GM19438 (cell line): ENCODE measurements at regions not wholly inside any gene's neighbourhood (a gene's known extent, or its start where the extent isn't known, plus 50 kb on each side); places are given as distances from the start of the nearest gene placed in this dataset.

Experiments used
- ATAC-seq: cut with Tn5 transposase; IDR thresholded peaks from one replicate; pipeline ENCODE4 v1.9.1; 2021; ENCODE audit warnings: low read depth; ENCODE audit not compliant: unreplicated experiment

DNA sequence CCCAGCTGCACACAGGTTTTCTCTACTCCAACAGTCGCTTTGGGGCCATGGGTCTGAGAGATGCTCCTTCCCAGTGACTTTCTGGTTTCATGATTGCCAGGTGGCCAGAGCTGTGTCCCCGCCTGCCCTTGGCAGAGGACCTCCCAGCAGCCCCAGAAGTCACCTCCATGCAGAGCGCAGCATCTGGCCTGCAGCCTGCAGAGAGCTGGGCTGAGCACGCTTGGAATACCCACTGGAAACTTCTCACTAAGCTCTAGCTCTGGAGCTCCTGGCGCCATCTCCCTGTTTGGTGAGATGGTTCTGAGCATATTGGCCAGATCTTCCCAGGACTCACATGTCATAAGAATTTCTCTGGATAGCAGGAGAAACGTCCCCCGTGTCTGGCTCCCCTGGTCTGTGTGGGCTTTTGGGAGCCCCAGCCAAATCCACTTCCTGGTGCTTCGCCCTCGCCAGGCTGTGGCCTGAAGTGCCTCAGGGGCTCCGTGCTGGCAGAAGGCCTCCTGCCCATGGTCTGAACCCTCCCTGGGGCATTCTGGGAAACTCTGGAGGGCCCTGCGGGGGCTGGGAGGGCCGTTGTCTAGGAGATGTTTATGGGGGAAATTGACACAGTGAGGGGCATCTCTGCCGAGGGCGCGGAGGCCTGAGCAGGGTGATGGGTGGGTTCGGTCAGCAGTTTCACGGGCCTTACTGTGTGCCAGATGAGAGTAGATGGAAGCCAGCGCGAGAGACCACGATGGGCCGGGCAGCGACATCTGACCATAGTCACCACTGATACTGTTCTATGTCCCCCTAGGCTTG lies 73.2 kb upstream of the CIBAR2 start:
- no peak for ATAC-seq

DNA sequence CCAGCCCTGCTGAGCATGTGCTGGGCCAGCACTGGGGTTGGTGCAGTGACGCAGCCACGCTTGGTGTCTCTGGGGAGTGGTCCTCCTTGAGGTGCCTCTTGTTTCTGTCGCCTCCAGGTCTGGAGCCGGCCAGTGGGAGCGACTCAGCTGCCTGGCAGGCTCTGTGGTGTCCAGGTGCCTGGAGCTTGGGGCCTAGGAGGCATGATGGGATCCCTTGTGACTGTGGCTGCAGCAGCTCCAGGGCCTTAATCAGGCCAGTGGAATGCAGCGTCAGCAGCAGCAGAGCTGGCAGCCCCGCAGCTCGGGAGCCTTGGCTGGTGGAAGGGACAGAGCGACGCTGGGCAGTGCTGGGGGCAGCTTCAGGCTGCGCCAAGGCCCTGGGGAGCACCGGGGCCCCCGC lies 74.7 kb upstream of the CIBAR2 start:
- ATAC-seq: no peak

DNA sequence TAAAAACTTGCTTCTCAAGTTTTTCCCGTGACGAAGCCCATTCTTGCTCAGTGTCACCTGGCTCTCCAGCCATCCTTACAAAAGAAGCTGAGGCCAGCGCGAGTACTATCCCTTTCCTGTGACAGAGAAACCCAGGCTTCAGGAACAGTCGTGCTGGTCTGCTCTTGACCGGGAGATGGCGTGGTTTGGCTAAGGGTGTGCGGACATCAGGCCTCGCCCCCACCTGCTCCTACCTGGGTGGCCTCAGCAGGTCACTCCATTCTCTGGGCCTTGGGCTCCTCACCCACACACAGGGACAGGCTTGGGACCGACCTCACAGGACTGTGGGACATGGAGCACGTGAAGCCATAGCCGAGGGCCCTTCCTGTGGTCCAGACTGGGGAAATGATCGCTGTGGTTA lies 75.2 kb upstream of the CIBAR2 start:
- no peak for ATAC-seq

DNA sequence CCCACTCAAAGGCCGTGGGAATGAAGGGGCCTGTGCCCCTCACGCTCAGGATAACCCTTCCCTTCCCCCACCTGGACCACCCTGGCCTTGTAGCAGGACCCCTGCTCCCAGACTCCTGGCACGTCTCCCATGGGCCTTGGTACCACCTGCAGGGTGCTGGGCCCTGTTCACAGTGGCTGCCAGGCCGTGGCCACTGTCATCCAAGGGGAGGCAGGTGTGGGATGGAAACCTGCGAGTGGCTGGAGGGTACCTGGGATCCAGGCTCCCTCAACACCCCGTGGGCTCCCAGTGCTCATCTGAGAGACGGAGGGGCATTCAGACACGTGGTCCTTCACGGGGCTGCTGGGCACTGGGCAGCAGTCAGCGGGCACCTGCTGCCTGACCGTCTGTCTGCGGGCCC lies 75.6 kb upstream of the CIBAR2 start:
- ATAC-seq: no peak

DNA sequence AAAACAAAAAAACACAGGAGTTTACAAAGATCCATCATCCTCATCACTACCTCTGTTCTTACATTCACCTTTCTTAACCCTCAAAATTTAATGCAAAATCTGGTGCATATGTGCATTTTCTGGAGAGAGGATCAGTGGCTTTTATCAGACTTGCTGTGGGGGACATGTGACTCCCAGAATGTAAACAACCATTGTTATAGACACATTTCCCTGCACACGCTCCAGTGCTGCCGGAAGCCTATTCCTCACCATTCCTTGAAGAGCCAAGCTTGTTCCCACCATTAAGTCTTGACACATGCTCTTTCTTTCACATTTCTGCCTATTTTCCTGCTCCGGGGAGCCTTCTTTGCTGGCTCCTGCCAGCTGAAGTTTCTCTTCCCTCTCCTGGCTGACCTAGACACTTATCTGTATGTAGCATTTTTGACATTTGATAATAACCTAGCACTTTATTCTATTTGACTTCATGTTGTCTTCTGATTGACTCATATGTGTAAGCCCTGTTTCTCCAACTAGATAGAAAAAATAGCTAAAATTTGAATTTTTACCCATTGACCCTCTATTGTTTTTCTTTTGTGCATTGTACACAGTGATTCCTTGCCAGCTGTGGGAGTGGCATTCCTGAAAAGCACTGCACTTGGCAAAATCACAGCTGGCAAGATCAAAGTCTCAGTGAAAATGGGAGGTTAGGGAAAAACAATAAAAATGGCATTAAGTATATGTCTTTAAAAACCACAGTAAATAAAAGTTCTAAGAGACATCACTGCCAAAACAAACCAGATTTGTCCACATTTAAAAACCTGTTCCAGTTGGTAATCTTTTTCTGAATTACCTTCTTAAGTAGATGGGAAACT lies 76.8 kb upstream of the CIBAR2 start:
- ATAC-seq: no peak

DNA sequence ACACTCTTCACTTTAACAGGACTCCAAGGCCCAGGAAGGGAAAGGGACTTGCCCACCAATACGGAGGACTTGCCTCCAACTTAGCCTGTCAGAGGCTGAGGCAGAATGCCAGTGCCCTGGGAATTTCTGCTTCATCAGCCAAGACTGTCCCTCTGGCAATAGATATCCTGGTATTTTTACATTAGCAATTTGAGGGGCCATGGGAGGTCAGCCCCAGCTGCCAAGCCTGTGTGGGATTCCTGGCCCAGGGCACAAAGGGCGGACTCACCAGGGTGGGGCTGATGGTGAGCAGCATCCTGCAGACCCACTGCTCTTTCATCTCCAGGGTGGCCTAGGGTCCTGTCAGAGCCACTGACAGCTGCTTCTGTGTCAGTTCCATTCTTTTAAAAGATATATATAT lies 78.3 kb upstream of the CIBAR2 start:
- ATAC-seq: no peak

DNA sequence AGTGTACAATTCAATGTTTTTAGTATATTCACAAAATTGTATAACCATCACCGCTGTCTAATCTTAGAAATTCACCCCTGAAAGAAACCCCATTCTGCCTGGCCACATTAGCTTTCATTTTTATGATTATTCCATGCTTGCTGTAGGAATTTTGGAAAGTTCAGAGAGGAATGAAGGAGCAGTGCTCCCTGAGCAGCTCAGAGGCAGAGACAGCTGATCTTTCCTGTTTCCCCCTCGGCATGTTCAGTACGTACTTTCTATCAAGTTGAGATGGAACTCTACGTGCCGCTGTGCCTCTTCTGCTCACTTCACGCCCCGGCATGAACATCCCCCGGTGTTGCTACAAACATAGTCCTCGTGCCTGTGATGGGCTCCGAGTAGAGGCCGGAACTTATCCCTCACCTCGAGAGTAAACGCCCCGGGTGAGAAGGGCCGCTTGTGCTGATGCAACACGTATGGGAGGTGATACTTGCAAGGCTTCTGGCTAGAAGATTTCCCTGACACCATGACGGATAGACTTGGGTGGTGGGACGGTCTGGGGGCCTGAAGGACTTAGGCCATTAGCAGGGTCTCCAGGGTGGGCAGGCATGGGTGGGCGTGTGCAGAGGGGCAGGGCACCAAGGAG lies 79.2 kb upstream of the CIBAR2 start:
- ATAC-seq: no peak

DNA sequence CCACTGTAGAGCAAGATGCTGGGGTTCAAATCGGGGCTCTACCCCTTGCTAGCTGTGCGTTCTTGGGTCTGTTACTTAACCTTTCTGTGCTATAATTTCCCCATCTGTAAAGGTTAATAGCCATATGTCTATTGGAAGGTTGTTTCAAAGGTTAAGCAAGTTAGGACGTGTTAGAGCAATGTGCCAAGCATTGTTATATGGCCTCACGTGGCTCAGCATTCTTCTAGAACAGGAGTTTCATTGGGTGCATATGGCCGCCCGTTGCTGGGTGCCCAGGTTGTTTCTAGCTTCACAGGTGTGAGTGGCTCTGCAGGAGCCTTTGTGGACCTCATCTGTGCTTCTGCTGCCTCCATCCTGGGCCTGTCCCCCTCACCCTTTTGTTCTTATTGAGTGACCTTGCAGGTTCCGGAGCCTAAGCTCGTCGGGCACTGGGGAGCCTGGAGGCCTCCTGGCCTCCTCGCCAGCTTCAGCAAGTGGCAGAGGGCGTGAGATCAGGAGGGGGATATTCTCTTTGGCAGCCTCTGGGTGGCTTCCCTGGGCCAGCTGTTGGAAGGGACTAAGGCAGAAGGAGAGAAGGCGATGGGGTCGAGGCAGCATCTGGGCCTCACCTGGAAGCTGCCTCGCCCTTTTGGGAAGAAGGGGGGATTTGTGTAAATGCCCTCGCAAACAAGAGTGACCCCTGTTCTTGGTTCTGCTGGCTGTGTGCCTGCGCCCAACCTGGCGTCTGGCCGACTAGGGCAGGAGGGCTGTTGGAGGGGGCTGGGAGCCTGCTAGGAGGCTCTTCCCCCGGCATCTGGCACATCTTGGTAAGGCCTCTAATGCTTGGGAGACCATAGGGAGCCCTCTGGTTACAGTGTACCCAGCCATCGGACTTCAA lies 80.2 kb upstream of the CIBAR2 start:
- no peak for ATAC-seq

DNA sequence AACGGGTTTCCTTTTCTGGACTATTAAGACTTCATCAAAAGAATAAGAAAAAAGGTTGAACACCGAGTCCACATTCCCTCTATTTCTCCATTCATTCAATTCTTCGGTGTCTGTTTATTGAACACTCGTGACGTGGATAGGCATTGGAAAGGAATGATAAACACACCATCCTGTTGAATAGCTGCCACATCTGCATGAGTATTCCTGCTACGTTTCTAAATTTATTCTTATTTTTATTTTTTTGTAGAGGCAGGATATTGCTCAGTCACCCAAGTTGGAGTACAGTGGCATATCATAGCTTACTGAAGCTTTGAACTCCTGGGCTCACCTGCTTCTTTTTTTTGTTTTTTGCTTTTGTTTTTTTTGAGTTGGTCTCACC lies 80.8 kb upstream of the CIBAR2 start:
- no peak for ATAC-seq

DNA sequence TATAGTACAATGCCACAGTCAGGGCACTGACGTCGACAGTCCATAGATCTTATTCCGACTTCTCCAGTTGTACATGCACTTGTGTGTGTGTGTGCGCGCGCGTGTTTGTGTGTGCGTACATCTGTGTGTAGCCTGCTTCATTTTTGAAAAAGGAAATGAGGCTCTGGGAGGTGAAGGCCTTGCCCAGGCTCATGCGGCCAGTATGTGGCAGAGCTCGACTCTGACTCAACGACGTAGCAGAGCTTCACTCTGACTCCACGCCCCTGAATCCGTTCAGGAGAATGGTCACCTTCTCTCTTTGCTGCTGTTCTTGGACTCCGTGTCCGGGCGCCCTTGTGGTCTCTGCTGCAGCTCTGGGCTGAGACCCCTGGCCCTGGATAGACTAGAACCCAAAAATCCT lies 81.6 kb upstream of the CIBAR2 start:
- ATAC-seq: no peak

DNA sequence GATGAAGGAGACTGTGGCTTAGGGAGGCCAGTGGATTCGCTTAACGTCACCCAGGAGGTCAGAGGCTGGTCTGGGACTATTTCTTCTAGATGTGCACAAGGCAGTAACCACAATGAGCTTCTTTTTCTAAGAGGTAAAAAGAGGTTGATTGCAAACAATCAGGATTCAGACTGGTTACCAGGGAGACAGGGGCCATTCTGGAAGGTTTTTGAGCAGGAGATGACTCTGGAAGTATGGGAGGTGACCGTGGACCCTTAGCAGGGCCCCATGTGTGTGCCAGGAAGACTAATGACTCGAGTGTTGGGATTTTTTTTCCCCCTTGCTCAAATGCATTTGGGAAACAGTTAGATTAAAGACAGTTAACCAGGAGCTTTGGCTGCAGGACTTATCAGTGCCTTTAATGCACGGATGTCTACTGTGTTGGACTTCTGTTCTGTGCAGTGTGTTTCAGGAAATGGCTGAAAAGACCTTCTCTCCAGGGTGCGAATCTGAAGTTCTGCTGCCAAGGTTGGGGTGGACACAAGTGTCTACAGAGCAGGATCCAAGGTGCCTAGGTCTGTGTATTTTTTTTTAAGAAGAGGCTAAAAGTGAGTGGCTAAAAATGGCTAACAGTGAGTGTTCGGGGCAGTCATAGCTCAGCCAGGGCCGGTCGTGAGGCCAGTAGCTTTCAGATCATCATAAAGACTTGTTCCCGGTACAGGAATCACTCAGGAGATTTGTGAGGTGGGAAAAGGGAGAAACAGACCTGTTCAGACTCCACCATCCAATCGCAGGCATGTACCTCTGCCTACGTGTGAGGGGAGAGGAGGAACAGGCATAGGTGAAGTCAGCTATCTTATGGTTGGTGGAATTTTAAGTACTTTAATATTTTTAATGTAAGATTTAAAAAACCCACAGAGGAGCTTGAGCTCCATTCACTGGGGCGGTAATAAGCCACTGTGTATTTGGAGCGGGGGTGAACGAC lies 82.3 kb upstream of the CIBAR2 start:
- no peak for ATAC-seq

DNA sequence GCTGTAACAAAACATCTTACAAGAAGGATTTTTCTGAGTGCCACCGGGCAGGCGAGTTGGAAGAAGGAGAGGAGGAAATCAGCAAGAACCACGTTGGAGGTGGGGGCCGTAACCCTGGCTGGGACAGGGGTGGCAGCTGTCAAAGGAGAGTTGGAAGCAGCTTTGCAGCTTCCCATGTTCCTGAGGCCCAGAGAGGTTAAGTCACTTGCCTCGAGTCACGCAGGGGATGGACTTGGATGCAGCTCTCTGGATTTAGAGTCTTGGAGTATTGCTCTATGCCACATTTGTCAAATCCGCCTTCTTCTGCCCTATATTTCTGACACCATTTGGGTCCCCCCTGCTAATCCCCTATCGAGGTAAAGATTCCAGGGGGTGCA lies 83.0 kb upstream of the CIBAR2 start:
- ATAC-seq: no peak

DNA sequence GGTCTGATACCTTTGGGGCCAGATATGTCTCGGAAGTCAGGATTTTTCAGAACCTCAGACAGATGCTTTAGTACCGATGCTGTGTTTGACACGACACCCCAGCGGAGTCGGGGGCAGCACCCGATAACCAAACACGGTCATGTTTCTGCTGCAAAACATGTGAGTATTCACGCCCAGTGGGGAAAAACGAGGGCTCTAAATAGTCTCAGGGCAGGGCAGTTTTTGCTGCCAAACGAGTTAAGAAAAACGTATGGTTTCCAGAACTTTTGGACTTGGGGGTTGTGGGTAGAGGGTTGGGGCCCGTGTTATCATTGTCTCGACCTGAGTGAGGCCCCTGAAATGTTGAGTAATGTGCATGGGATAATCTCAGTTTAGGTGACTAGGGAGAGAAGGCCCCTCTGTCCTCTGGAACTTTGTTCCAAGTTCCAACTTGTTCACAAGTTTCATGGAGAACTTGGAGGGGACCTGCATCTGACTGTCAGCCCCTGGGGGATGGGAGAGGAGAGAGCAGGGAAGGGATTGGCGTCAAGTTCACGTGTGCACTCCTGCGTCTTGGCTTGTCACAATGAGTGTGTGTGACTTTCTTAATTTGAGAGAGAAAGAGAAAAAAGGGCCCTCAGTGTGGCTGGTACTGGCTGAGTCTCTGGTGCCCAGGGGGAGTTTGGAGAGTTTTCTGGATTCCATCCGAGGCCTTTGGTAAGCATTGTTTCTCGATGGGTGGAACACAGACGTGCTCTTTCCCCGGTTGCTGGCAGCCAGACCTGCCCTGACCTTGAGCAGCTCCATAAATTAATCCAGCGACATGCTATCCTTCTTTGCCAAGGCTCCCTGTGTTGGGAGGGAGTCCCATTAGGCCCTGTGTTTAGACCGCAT lies 83.9 kb upstream of the CIBAR2 start:
- no peak for ATAC-seq

DNA sequence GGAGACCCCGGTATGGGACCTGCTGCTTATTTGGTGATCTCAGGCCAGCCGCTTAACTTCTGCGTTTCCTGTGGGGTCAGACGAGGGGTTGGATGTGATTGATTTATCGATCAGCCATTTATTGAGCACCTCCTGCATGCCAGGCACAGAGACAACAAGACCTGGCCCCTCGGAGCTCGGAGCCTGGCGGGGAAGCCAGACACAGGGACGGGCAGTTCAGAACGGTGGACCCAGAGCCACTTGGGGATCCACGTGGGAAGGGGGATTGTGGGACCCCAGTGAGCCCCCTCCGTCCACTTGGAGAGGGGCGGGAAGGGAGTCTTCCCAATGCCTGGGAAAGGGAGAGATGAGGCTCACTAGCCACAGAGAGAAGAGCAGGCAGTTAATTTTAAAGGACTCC lies 84.7 kb upstream of the CIBAR2 start:
- ATAC-seq: no peak

DNA sequence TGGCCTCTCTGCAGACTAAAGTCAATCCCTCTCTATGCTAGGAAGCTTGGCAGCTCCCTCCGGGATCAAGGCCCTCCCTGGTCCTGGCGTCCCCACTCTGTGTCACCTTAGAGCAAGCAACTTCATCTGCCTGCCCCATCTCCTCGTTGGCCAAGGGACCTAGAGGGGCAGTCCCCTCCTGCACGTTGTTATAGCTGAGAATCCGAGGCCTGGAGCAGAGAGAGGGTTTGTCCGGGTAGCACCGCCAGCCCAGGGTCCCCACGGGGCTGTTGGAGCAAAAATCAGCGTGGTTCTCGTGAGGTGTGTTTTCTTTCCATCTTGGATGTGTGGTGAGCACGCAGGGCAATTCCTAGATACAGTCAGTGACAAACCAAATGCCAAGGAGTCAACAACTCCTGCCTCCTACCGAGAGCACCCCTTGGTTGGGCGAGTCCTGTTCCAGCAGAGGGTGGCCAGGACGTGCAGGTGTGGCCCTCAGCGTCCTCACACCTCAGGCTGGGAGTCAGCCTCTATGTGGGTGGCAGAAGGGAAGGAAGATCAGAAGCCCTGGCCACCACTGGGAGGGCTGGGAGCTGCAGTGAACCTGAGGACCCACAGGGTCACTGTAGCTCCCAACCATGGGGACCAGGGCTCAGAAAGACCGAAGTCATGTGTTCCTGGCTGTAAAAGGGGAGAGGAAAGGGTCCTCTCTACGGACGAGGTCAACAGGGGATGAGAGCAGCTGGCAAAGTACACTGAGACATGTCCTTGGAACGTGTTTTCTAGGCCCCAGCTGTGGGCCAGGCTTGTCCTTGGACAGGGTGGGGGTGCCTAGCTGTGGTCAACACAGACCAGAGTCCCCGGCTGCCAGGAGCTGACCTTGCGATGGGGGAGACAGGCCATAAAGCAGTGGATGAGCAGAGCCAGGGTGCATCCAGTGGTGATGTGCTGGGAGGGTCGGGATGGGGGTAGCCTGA lies 85.6 kb upstream of the CIBAR2 start:
- no peak for ATAC-seq

DNA sequence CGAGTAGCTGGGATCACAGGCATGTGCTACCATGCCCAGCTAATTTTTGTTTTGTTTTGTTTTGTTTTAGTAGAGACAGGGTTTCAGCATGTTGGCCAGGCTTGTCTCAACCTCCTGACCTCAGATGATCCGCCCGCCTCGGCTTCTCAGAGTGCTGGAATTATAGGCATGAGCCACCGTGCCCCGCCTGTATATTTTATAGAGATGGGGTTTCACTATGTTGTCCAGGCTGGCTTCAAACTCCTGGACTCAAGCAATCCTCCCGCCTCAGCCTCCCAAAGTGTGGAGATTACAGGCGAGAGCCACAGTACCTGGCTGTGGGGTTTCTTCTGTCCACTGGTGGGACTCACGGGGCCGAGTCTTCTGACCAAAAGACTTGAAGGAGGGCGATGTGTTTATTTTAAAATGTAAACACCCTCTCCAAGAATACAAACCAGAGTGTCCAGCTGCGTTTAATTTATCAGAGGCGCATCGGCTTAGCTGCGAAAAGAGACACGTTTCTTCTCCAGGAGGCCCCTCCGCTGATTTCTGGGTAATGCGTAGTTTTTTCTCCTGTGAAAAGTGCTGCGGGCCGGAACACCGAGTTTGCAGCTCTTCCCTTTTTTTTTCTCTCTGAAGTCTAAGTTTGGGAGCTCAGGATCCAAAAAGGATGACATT lies 86.9 kb upstream of the CIBAR2 start:
- no peak for ATAC-seq

DNA sequence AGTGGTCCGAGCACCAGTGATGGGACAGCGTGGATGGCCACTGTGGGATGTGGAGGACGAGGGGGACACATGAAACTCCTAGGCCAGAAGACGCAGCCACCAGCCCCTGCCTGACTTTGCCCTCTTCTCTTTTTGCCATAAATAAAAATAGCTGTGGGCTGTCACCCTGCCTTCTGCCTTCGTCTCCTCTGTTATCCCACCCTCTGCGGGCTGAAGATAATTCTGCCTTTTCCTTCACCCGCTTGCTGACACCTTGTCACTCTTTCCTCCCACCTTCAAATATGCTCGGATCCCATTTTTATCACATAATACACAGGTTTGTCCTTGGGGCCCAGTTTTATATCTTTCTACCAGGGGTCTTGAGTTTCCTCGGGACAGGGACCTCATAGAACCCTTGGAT lies 87.6 kb upstream of the CIBAR2 start:
- no peak for ATAC-seq
